ENCODE measurements at regions not wholly inside any gene's neighbourhood (a gene's known extent, or its start where the extent isn't known, plus 50 kb on each side); places are given as distances from the start of the nearest gene placed in this dataset.

GRCh38 chr20:24418731-24419130 lies 50.7 kb upstream of the SYNDIG1 start:
- no peak for DNase-seq (ENCODE audit: low read depth, low spot score)

- DNase-seq (ENCODE audit: low read depth, low spot score): no peak
Measured at GRCh38 chr20:24417485-24417884, 51.9 kb upstream of the SYNDIG1 start.

DNA sequence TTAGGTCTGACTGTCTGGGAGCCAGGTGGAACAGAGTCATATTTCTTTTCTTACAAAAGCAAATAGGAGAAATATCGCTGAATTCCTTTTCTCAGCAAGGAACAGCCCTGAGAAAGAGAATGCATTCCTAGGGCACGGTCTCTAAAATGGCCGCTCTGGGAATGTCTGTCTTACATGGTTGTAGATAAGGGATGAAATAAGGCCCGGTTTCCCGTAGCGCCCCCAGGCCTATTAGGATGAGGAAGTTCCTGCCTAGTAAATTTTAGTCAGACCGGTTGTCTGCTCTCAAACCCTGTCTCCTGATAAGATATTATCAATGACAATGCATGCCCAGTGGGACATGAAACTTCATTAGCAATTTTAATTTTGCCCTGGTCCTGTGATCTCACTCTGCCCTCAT lies 54.0 kb upstream of the SYNDIG1 start:
- DNase-seq (ENCODE audit: low read depth, low spot score): peak; percentile 24

GRCh38 chr20:24411834-24412216 lies 57.6 kb upstream of the SYNDIG1 start:
- DNase-seq (ENCODE audit: low read depth, low spot score): no peak

DNA sequence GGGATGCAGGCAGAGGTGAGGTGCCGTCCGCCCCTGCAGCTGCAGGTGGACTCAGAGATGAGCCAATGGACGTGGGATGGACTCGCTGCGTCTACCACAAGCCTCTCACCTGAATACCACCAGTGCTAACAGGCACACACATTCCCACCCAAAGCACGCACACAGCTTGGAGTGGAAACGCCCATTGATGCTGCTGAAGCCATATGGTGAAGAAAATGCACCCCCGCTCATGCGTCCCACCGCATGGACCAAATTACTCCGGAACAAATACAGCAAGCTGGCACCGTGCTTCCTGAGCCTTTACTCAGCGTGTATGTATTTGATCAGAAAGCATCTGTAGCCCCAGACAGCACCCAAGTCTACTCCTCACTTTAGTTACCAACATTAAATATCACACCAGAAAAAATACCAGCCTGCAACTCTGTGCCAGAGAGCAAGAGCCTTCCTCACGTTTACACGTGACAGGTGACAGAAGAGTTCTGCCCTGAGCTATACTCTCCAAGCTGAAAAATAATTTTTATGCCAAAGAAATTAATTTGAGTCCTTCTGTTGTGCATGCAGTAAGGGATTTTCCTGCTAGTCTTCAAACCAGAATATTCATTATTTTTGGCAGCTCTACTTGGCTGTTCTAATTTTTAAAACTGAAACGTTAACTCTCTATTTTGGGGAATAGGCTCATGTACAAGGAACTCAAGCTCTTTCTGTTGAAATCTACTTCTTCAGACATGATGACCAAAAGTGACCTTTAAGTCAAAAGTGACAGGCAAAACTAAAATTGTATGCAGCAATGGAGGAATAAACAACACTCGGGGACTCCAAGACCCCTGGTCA lies 58.2 kb upstream of the SYNDIG1 start:
- DNase-seq (ENCODE audit: low read depth, low spot score): no peak

GRCh38 chr20:24407151-24407550 lies 62.3 kb upstream of the SYNDIG1 start:
- DNase-seq (ENCODE audit: low read depth, low spot score): no peak

GRCh38 chr20:24406750-24407149 lies 62.7 kb upstream of the SYNDIG1 start:
- no peak for DNase-seq (ENCODE audit: low read depth, low spot score)

- no peak for DNase-seq (ENCODE audit: low read depth, low spot score)
Measured at GRCh38 chr20:24406251-24406650, 63.2 kb upstream of the SYNDIG1 start.

GRCh38 chr20:24405810-24406209 lies 63.6 kb upstream of the SYNDIG1 start:
- DNase-seq (ENCODE audit: low read depth, low spot score): no peak

- DNase-seq (ENCODE audit: low read depth, low spot score): no peak
Measured at GRCh38 chr20:24403406-24403805, 66.0 kb upstream of the SYNDIG1 start.

- no peak for DNase-seq (ENCODE audit: low read depth, low spot score)
Measured at GRCh38 chr20:24402188-24402587, 67.2 kb upstream of the SYNDIG1 start.

GRCh38 chr20:24395151-24395550 lies 74.3 kb upstream of the SYNDIG1 start:
- no peak for DNase-seq (ENCODE audit: low read depth, low spot score)

DNA sequence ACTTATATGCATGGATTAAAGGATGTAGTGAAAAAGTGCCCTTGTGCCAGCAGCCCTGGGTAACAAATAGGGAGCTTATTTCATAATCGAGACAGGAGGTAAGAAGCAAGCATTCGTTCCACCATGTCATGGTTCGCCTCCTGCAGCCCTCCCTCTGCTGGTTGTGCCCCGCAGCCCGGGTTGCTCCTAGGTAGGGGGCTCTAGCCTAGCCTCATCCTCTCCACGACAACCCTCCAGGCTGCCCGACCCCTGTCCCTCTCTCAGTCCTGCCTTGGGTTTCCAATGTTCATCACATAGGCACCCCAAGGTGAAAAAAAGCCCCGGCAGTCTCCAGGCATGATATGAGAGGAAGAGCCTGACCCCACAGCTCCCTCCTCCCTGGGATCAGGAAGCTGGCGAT lies 75.5 kb upstream of the SYNDIG1 start:
- no peak for DNase-seq (ENCODE audit: low read depth, low spot score)

DNA sequence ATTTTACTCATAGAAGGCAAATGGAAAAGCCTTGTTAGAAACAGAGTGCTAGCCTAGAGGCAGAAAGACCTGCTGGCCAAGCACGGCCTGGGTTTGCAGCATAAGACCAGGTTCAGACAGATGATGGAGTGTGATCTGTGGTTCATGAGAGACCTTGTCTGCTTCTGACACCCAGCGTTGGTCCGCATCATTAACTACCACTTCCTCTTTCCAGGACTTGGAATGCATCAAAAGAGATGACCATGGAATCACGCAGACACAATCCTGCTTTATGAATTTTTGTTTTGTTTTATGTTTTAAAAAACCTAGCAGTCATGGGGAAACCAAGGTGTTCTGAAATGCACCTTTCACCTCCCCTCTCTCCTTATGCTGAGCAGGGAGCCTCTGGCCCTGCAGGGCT lies 76.8 kb upstream of the SYNDIG1 start:
- DNase-seq (ENCODE audit: low read depth, low spot score): no peak

DNA sequence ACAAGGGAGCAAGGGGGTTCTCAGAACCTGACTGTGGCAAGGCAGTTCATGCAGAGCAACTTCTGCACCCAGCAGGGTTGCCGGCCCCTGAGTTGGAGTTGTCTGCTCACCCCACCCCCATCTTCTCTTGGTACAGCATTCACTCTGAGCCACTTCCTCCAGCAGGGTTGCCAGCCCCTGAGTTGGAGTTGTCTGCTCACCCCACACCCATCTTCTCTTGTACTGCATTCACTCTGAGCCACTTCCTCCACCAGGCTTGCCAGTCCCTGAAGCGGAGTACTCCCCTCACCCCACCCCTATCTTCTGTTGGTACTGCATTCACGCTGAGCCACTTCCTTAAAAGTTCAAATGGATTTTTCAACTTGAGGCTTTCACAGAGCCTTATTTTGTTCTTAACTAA lies 79.7 kb upstream of the SYNDIG1 start:
- DNase-seq (ENCODE audit: low read depth, low spot score): no peak

- no peak for DNase-seq (ENCODE audit: low read depth, low spot score)
Measured at GRCh38 chr20:24388828-24389380, 80.5 kb upstream of the SYNDIG1 start.

- no peak for DNase-seq (ENCODE audit: low read depth, low spot score)
Measured at GRCh38 chr20:24385547-24385946, 83.9 kb upstream of the SYNDIG1 start.

GRCh38 chr20:24384865-24385264 lies 84.6 kb upstream of the SYNDIG1 start:
- DNase-seq (ENCODE audit: low read depth, low spot score): no peak

DNA sequence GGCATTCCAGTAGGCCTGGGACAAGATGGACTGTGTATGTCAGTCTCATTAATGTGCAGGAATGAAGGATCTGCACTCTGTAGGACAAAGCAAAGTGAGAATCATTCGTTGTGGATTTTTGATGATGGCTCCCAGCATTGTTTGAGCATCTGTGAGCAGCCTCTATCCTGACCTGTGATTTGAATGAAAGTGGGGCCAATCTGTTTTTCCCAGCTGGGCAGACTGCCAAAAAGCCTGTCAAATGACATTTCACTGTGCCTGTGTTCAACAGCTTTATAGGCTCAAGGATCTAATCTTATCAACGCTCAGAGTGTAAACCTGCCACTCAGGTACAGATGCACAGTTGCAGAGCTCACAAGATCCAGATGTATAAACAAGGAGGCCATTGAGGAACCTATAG lies 86.7 kb upstream of the SYNDIG1 start:
- no peak for DNase-seq (ENCODE audit: low read depth, low spot score)

GRCh38 chr20:24382331-24382730 lies 87.1 kb upstream of the SYNDIG1 start:
- DNase-seq (ENCODE audit: low read depth, low spot score): no peak

DNA sequence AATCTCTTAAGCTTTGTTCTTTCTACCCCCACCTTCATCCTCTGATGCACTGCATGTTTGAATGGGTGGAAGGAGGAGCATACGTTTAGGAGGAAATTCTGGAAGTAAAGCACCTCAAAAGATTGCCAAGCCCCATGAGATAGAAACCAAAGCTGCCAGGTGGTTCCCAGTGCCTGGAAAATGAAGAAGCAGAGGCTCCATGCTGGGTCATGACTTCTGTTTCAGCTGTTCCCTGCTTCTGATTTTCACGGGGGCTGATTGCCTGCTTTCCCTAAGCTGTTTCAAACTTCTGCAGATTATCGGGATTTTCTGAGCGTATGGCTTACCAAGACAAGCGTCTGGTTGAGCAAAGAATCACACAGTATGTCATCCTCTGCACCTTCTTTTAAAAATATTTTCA lies 87.5 kb upstream of the SYNDIG1 start:
- no peak for DNase-seq (ENCODE audit: low read depth, low spot score)

GRCh38 chr20:24379484-24379927 lies 89.9 kb upstream of the SYNDIG1 start:
- DNase-seq (ENCODE audit: low read depth, low spot score): no peak

DNA sequence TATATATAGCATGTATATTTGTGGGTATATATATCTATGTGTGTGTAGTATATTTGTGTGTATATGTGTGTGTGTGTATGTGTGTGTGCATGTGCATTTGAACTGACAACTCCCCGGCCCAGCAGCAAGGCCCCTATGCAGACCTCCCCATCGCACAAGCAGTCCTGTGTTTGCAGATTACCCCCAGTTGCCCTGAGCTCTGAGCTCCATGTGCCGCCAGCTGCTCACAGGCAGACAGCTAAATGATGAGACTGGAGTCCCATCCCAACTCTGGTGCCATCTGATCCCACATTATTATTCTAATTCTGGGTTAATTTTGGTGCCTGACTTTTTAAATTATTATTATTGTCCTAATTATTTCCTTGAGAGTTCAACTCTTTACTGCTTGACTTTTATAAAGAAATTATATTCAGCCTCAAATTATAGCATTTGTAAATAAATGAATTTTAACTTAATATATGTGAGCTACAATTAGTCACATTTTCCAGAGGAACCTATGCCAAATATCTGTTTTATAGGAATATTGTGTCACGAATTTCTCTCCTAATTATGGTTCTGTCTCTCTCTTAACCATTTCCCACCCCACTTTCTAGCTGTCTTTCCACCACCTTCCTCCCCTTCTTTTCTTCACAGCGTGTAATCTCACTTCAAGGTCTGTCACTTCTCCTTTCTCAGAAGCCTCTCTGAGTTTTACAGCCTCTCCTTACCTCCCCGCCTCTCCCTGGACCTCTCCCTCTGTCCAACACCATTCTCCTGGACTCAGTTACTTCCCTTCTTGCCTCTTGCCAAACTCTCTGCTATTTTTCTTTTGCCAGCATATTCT lies 90.6 kb upstream of the SYNDIG1 start:
- DNase-seq (ENCODE audit: low read depth, low spot score): no peak

All from ELF-1 (cell line).